ENCODE measurements at regions not wholly inside any gene's neighbourhood (a gene's known extent, or its start where the extent isn't known, plus 50 kb on each side); places are given as distances from the start of the nearest gene placed in this dataset.

DNA sequence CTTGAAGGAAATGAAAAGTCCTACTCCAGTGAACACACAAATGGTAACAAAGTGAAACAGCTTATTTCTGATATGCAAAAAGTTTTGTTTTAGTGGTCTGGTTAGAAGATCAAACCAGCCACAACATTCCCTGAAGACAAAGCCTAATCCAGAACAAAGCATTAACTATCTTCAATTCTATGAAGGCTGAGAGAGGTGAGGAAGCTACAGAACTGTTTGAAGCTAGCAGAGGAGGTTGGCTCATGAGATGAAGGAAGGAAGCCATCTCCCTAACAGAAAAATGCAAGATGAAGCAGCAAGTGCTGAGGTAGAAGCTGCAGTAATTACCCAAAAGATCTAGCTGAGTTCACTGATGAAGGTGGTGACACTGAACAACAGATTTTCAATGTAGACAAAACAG lies 168.4 kb downstream of the IGLL1 start:
- TF ChIP-seq, protein P1, sequence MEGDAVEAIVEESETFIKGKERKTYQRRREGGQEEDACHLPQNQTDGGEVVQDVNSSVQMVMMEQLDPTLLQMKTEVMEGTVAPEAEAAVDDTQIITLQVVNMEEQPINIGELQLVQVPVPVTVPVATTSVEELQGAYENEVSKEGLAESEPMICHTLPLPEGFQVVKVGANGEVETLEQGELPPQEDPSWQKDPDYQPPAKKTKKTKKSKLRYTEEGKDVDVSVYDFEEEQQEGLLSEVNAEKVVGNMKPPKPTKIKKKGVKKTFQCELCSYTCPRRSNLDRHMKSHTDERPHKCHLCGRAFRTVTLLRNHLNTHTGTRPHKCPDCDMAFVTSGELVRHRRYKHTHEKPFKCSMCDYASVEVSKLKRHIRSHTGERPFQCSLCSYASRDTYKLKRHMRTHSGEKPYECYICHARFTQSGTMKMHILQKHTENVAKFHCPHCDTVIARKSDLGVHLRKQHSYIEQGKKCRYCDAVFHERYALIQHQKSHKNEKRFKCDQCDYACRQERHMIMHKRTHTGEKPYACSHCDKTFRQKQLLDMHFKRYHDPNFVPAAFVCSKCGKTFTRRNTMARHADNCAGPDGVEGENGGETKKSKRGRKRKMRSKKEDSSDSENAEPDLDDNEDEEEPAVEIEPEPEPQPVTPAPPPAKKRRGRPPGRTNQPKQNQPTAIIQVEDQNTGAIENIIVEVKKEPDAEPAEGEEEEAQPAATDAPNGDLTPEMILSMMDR (IDR thresholded peaks at IDR 0.05): no peak
- TF ChIP-seq POLR2A (IDR thresholded peaks at IDR 0.05) (no peak), EP300 (IDR thresholded peaks at IDR 0.05) (no peak), POLR2AphosphoS5 (IDR thresholded peaks at IDR 0.05) (no peak)
